ENCODE measurements at regions not wholly inside any gene's neighbourhood (a gene's known extent, or its start where the extent isn't known, plus 50 kb on each side); places are given as distances from the start of the nearest gene placed in this dataset.

DNA sequence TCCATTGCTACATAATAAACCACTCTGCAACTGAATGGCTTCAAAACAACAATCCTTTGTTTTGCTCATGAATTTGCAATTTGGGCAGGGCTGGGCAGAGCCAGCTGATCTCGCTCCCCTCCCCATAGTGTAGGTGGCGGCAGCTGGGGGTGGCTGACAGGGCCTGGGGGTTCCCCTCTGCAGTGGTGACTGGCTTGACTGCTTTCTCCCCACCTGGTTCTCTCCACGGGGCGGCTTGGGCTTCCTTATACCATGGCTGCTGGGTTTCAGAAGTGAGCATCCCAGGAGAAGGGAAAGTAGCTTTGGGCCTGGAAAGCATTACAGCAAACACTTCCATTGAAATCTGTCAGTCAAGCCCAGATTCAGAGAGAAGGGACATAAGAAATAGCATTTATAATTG lies 129.7 kb upstream of the ZBTB40 start:
- H3K27me3 ChIP-seq (ENCODE audit: low read length) = no peaks in the 10 kb centered on the region; the same call in 1 of the 2 replicates
- no peak overlapping the region for H3K4me2 ChIP-seq (ENCODE audit: low read depth, low read length, poor library complexity, severe bottlenecking)
- H3K36me3 ChIP-seq (ENCODE audit: insufficient read depth, low read length) = no peaks in the 10 kb centered on the region
- peaks cover 13% of the 10 kb centered on the region for H3K4me1 ChIP-seq (ENCODE audit: low read length)
- no peaks in the 10 kb centered on the region for H3K9me2 ChIP-seq (replicated peaks; ENCODE audit: insufficient read depth, low read length)
- no peaks in the 10 kb centered on the region for H3K79me2 ChIP-seq (ENCODE audit: low read length)
- H3K9me3 ChIP-seq (ENCODE audit: low read length) = no peaks in the 10 kb centered on the region
- H2AFZ ChIP-seq (ENCODE audit: low read length) = no peak overlapping the region
- no peaks in the 10 kb centered on the region for H4K20me1 ChIP-seq (ENCODE audit: insufficient read depth, low read depth, low read length)
- no peak overlapping the region for H3K4me3 ChIP-seq (ENCODE audit: low read length)
- H3K9ac ChIP-seq (ENCODE audit: low read length) = no peak overlapping the region
- no peak overlapping the region for H3K27ac ChIP-seq (ENCODE audit: low read length)
- DNase-seq = no peak

DNA sequence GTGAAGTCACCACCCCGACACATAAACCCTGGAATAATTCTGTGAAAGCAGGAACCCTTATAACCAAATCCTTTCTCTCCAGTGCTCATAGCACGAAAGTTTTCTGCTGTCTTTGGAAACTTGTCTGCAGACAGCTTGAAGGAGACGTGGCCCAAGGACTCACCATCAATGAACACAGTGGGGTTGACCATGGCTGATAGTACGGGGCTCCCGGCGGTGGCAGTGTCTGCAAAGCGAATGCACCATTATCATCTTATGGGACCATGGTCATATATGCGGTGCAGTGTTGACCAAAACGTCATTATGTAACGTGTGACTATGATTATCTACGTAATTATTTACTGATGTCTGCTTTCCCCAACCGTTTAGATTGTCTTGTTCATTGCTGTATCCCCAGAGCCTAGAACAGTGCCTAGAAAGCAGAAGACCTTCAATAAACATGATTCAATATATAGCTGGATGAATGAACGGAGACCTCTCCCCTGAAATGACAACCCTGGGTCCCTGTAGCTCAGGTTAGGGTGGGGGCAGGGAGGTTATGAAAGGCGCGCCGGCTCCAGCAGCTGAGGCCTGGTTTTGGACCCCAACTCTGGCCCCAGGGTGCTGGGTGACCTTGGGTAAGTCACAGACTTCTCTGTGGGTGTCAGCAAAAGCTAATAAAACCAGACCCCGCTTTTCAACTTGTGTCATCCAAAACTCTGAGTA lies 128.4 kb upstream of the ZBTB40 start:
- Histone ChIP-seq H3K36me3 (ENCODE audit: insufficient read depth, low read length) (no peaks in the 10 kb centered on the region), H3K4me2 (ENCODE audit: low read depth, low read length, poor library complexity, severe bottlenecking) (no peak overlapping the region), H4K20me1 (ENCODE audit: insufficient read depth, low read depth, low read length) (no peaks in the 10 kb centered on the region), H3K4me3 (ENCODE audit: low read length) (no peak overlapping the region), H3K9me3 (ENCODE audit: low read length) (no peaks in the 10 kb centered on the region), H3K9ac (ENCODE audit: low read length) (no peak overlapping the region), H3K27me3 (ENCODE audit: low read length) (no peaks in the 10 kb centered on the region; the same call in 1 of the 2 replicates), H3K79me2 (ENCODE audit: low read length) (no peaks in the 10 kb centered on the region), H3K4me1 (ENCODE audit: low read length) (peaks cover 13% of the 10 kb centered on the region), H3K9me2 (replicated peaks; ENCODE audit: insufficient read depth, low read length) (no peaks in the 10 kb centered on the region), H2AFZ (ENCODE audit: low read length) (no peak overlapping the region), H3K27ac (ENCODE audit: low read length) (no peak overlapping the region)
- DNase-seq = no peak

DNA sequence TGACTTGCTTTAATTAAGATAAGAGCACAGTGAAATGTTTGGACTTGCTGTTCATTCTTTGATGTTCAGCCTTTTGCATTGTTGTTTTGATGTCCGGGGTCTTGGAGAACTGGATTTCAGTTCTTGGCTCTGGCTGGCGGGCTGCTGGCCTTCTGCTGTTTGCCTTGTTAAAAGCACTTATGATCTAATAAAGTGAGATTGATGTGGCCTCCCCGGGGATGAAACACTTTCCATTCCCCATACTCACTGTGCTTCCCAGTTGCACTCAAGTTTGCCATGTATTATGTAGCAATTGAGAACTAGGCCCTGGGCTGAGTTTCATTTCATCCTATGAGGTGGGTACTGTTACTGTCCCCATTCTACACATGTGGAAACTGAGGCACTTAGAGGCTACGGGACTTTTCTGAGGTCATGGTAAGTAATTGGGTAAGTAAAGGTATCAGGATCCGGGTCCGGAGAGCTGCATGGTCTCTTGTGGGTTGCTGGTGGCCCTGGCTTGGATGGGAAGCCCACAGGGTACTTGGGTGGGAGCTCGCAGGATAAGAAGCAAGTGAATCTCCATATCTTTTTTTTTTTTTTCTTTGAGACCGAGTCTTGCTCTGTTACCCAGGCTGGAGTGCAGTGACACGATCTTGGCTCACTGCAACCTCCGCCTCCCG lies 127.7 kb upstream of the ZBTB40 start:
- Histone ChIP-seq H3K36me3 (ENCODE audit: insufficient read depth, low read length) (no peaks in the 10 kb centered on the region), H3K4me1 (ENCODE audit: low read length) (peaks cover 13% of the 10 kb centered on the region), H3K4me3 (ENCODE audit: low read length) (no peak overlapping the region), H4K20me1 (ENCODE audit: insufficient read depth, low read depth, low read length) (no peaks in the 10 kb centered on the region), H3K9me3 (ENCODE audit: low read length) (no peaks in the 10 kb centered on the region), H3K4me2 (ENCODE audit: low read depth, low read length, poor library complexity, severe bottlenecking) (no peak overlapping the region), H3K9me2 (replicated peaks; ENCODE audit: insufficient read depth, low read length) (no peaks in the 10 kb centered on the region), H3K27me3 (ENCODE audit: low read length) (no peaks in the 10 kb centered on the region; the same call in 1 of the 2 replicates), H3K79me2 (ENCODE audit: low read length) (no peaks in the 10 kb centered on the region), H3K27ac (ENCODE audit: low read length) (no peak overlapping the region), H2AFZ (ENCODE audit: low read length) (no peak overlapping the region), H3K9ac (ENCODE audit: low read length) (no peak overlapping the region)
- no peak for DNase-seq

DNA sequence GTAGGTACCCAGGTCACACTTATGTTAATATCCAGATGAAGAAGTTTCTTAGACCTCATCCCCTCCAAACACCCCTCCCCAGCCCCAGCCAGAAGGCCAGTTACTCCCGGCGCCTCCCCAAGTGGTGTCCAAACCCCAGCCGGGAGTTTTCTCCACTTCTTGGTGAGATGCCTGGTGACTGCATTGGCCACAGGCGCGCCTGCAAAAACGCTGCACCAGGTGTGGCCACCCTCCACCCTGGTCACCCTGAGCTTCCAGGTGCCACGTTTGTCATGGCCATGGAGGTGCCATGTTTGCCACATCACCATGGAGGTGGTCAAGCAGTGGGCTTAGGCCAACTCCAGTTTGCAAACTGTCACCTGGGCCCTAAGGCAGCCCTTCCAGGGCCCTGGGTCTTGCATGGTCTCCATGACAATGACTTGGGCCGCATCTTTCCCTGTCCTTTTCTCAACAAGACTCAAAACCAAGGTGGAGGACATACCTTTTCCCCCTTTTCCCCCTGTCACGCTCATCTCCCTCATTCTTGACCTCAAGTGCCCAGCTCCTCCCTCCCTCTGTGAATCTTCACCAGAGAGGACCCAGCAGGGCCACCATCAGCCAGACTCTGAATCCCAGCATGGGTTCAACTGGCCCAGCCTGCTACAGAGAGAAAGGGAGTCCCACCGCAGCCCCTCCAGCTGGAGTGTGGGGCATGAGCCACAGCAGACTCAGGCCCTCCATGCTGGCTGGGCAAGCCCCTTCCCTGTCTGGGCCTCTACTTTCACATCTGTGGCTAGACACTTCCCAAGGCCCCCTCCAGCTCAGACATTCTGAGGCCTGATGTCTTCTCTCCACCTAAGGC lies 125.9 kb upstream of the ZBTB40 start:
- H3K36me3 ChIP-seq (ENCODE audit: insufficient read depth, low read length) = no peaks in the 10 kb centered on the region
- H3K27ac ChIP-seq (ENCODE audit: low read length) = no peak overlapping the region
- no peak overlapping the region for H3K4me3 ChIP-seq (ENCODE audit: low read length)
- H3K27me3 ChIP-seq (ENCODE audit: low read length) = no peaks in the 10 kb centered on the region; the same call in 1 of the 2 replicates
- no peak for DNase-seq
- H2AFZ ChIP-seq (ENCODE audit: low read length) = no peak overlapping the region
- peaks cover 7% of the 10 kb centered on the region for H3K4me1 ChIP-seq (ENCODE audit: low read length)
- no peaks in the 10 kb centered on the region for H4K20me1 ChIP-seq (ENCODE audit: insufficient read depth, low read depth, low read length)
- H3K79me2 ChIP-seq (ENCODE audit: low read length) = no peaks in the 10 kb centered on the region
- no peaks in the 10 kb centered on the region for H3K9me3 ChIP-seq (ENCODE audit: low read length)
- H3K4me2 ChIP-seq (ENCODE audit: low read depth, low read length, poor library complexity, severe bottlenecking) = no peak overlapping the region
- no peak overlapping the region for H3K9ac ChIP-seq (ENCODE audit: low read length)
- H3K9me2 ChIP-seq (replicated peaks; ENCODE audit: insufficient read depth, low read length) = no peaks in the 10 kb centered on the region

DNA sequence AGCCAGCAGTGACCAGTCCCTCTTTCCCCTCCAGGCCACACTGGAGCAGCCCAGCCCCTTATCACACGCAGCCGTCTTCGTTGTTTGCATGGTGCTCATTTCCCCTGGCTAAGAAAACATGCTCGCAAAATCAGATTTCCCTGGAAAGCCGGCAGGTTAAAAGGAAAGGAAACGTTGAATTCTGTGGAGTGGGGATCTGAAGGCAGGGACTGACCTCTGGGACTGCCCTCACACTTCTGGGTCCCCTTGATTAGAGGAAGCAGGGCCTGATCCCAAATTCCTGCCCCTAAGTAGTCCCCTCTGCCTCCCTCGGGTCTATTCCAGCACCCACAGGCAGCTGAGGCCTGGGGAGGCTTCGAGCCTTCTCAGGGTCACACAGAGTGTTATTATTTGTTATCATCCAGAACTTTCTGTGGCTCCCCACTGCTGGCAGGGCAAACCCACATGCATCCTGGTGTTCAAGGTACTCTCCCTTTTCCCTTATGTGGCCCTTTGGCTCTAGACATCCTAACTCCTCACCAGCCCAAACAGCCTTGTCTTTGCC lies 125.2 kb upstream of the ZBTB40 start:
- H2AFZ ChIP-seq (ENCODE audit: low read length) = no peak overlapping the region
- H3K27me3 ChIP-seq (ENCODE audit: low read length) = no peaks in the 10 kb centered on the region; the same call in 1 of the 2 replicates
- no peaks in the 10 kb centered on the region for H3K9me3 ChIP-seq (ENCODE audit: low read length)
- H3K36me3 ChIP-seq (ENCODE audit: insufficient read depth, low read length) = no peaks in the 10 kb centered on the region
- no peak overlapping the region for H3K4me3 ChIP-seq (ENCODE audit: low read length)
- no peak overlapping the region for H3K27ac ChIP-seq (ENCODE audit: low read length)
- H3K9ac ChIP-seq (ENCODE audit: low read length) = no peak overlapping the region
- no peaks in the 10 kb centered on the region for H3K9me2 ChIP-seq (replicated peaks; ENCODE audit: insufficient read depth, low read length)
- H4K20me1 ChIP-seq (ENCODE audit: insufficient read depth, low read depth, low read length) = no peaks in the 10 kb centered on the region
- DNase-seq = no peak
- H3K79me2 ChIP-seq (ENCODE audit: low read length) = no peaks in the 10 kb centered on the region
- H3K4me1 ChIP-seq (ENCODE audit: low read length) = peaks cover under 1% of the 10 kb centered on the region
- no peak overlapping the region for H3K4me2 ChIP-seq (ENCODE audit: low read depth, low read length, poor library complexity, severe bottlenecking)

DNA sequence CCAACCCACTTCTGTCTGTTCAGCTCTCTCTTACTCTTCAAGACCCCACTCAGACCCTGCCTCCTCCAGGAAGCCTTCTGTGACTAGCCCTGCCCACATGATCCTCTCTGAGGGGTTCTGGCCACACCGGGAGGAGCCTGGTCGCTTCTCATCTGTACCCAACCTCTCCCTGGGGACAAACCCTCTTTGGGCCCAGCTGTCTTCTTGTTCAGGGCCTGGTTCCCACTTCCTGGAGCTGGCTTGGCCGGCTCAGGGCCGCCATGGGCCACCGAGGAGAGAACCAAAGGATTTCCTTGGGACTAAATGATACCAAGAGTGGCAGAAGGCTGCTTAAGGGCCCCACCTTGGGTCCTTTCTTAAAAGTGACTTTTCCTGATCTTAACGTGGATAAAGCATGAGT lies 124.7 kb upstream of the ZBTB40 start:
- no peak overlapping the region for H3K9ac ChIP-seq (ENCODE audit: low read length)
- H3K36me3 ChIP-seq (ENCODE audit: insufficient read depth, low read length) = no peaks in the 10 kb centered on the region
- no peak for DNase-seq

DNA sequence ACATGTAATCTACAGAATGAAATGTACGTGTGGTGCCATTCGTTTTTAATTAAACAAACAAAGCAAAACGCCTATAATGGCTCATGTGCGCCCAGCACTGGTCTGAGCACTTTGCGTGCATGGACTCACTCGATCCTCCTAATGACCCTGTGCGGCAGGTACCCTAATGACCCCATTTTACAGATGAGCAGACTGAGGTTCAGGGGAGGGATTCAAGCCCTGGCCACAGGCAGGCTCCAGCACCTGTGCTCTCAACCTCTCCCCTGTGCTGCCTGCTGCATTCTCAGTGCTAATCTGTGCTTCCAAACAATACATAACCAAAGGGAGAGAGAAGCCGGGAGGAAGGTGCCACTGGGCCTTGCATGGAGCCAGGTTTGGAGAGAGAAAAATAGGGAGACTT lies 124.2 kb upstream of the ZBTB40 start:
- H3K36me3 ChIP-seq (ENCODE audit: insufficient read depth, low read length) = no peaks in the 10 kb centered on the region
- no peak overlapping the region for H3K9ac ChIP-seq (ENCODE audit: low read length)
- H3K27me3 ChIP-seq (ENCODE audit: low read length) = no peaks in the 10 kb centered on the region
- no peaks in the 10 kb centered on the region for H3K9me3 ChIP-seq (ENCODE audit: low read length)
- no peak overlapping the region for H3K4me2 ChIP-seq (ENCODE audit: low read depth, low read length, poor library complexity, severe bottlenecking)
- no peaks in the 10 kb centered on the region for H3K79me2 ChIP-seq (ENCODE audit: low read length)
- DNase-seq = no peak
- H2AFZ ChIP-seq (ENCODE audit: low read length) = no peak overlapping the region
- no peak overlapping the region for H3K27ac ChIP-seq (ENCODE audit: low read length)
- no peaks in the 10 kb centered on the region for H3K4me1 ChIP-seq (ENCODE audit: low read length)
- H3K9me2 ChIP-seq (replicated peaks; ENCODE audit: insufficient read depth, low read length) = no peaks in the 10 kb centered on the region
- no peaks in the 10 kb centered on the region for H4K20me1 ChIP-seq (ENCODE audit: insufficient read depth, low read depth, low read length)
- no peak overlapping the region for H3K4me3 ChIP-seq (ENCODE audit: low read length)

More for the DNA sequence above, 124.7 kb upstream of the ZBTB40 start:
- H3K79me2 ChIP-seq (ENCODE audit: low read length) = no peaks in the 10 kb centered on the region
- H3K4me2 ChIP-seq (ENCODE audit: low read depth, low read length, poor library complexity, severe bottlenecking) = no peak overlapping the region
- no peaks in the 10 kb centered on the region for H3K4me1 ChIP-seq (ENCODE audit: low read length)
- H4K20me1 ChIP-seq (ENCODE audit: insufficient read depth, low read depth, low read length) = no peaks in the 10 kb centered on the region
- no peaks in the 10 kb centered on the region; the same call in 1 of the 2 replicates for H3K27me3 ChIP-seq (ENCODE audit: low read length)
- H3K4me3 ChIP-seq (ENCODE audit: low read length) = no peak overlapping the region
- H3K27ac ChIP-seq (ENCODE audit: low read length) = no peak overlapping the region
- H3K9me2 ChIP-seq (replicated peaks; ENCODE audit: insufficient read depth, low read length) = no peaks in the 10 kb centered on the region
- H2AFZ ChIP-seq (ENCODE audit: low read length) = no peak overlapping the region
- no peaks in the 10 kb centered on the region for H3K9me3 ChIP-seq (ENCODE audit: low read length)
